GM12874 (cell line): ENCODE measurements at regions not wholly inside any gene's neighbourhood (a gene's known extent, or its start where the extent isn't known, plus 50 kb on each side); places are given as distances from the start of the nearest gene placed in this dataset.

Experiments used
- CTCF ChIP-seq: IDR thresholded peaks from 2 replicates; pipeline ENCODE4 v1.5.1; 2011; ENCODE audit warnings: low read depth, mild to moderate bottlenecking, control low read depth, low read length, moderate library complexity; ENCODE audit not compliant: insufficient read depth

- no peak for TF ChIP-seq CTCF
Measured at GRCh38 chr22:48173773-48174160, 1411.3 kb downstream of the TBC1D22A start.

GRCh38 chr22:48173061-48173772, 1410.8 kb downstream of the TBC1D22A start:
- TF ChIP-seq CTCF, result no peak

GRCh38 chr22:48171271-48171691, 1408.8 kb downstream of the TBC1D22A start:
- TF ChIP-seq CTCF, result no peak

- TF ChIP-seq CTCF, result no peak
Measured at GRCh38 chr22:48169227-48169626, 1406.8 kb downstream of the TBC1D22A start.

GRCh38 chr22:48167238-48167637, 1404.8 kb downstream of the TBC1D22A start:
- no peak for TF ChIP-seq CTCF

- TF ChIP-seq CTCF, result no peak
Measured at GRCh38 chr22:48161298-48161697, 1398.8 kb downstream of the TBC1D22A start.

- no peak for TF ChIP-seq CTCF
Measured at GRCh38 chr22:48157676-48158075, 1395.2 kb downstream of the TBC1D22A start.
